ENCODE measurements at regions not wholly inside any gene's neighbourhood (a gene's known extent, or its start where the extent isn't known, plus 50 kb on each side); places are given as distances from the start of the nearest gene placed in this dataset.

DNA sequence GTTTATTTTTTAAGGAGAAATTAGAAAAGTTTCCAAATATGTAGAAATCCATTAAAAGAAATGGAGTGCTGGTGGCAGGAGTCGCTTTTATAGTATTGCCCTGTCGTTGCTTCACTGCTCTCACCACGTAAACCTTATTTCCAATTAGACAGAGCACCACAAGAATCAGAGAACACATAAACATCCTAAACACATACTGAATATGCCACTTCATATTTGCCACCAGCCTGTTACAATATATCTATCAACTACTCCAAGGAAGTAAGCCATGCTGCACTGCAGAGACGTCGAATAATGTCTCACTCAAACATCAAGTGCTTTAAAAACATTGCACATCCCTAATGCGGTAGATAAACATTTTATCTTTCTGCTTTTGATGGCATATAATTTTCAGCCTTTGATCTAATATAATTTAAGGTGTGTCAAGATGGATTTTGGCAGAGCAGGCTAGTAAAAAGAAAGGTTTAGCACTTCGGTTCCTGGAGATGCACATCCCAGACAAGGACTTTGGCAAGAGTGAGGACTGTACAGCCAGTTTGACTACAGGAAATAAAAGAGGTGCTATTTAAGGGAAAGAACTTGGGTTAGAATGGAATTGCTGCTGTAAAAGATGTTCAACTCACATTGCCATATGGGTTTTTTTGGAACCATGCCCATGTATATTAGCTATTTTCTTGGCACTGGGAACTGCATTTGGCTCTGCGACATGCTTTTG, 932.3 kb downstream of the EFNB2 start:
- TF ChIP-seq EP300 (IDR thresholded peaks at IDR 0.05; ENCODE audit: borderline replicate concordance) (no peak), TCF12 (IDR thresholded peaks at IDR 0.05; ENCODE audit: low read depth) (no peak), NFIC (IDR thresholded peaks at IDR 0.05) (no peak), MAX (IDR thresholded peaks at IDR 0.05) (no peak), YY1 (IDR thresholded peaks at IDR 0.05; ENCODE audit: low read depth) (no peak), TEAD4 (IDR thresholded peaks at IDR 0.05) (no peak), CEBPB (IDR thresholded peaks at IDR 0.05) (no peak), TAF1 (IDR thresholded peaks at IDR 0.05; ENCODE audit: low read depth) (no peak), ZBTB7A (IDR thresholded peaks at IDR 0.05; ENCODE audit: low read depth) (no peak), CREB1 (IDR thresholded peaks at IDR 0.05; ENCODE audit: low read depth) (no peak), FOXM1 (IDR thresholded peaks at IDR 0.05; ENCODE audit: borderline replicate concordance, low read depth) (no peak), RAD21 (IDR thresholded peaks at IDR 0.05; ENCODE audit: low read depth) (no peak), USF1 (IDR thresholded peaks at IDR 0.05) (no peak), EGR1 (IDR thresholded peaks at IDR 0.05) (no peak)
- TF ChIP-seq, protein P1, sequence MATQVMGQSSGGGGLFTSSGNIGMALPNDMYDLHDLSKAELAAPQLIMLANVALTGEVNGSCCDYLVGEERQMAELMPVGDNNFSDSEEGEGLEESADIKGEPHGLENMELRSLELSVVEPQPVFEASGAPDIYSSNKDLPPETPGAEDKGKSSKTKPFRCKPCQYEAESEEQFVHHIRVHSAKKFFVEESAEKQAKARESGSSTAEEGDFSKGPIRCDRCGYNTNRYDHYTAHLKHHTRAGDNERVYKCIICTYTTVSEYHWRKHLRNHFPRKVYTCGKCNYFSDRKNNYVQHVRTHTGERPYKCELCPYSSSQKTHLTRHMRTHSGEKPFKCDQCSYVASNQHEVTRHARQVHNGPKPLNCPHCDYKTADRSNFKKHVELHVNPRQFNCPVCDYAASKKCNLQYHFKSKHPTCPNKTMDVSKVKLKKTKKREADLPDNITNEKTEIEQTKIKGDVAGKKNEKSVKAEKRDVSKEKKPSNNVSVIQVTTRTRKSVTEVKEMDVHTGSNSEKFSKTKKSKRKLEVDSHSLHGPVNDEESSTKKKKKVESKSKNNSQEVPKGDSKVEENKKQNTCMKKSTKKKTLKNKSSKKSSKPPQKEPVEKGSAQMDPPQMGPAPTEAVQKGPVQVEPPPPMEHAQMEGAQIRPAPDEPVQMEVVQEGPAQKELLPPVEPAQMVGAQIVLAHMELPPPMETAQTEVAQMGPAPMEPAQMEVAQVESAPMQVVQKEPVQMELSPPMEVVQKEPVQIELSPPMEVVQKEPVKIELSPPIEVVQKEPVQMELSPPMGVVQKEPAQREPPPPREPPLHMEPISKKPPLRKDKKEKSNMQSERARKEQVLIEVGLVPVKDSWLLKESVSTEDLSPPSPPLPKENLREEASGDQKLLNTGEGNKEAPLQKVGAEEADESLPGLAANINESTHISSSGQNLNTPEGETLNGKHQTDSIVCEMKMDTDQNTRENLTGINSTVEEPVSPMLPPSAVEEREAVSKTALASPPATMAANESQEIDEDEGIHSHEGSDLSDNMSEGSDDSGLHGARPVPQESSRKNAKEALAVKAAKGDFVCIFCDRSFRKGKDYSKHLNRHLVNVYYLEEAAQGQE (IDR thresholded peaks at IDR 0.05; ENCODE audit: low read depth): no peak

DNA sequence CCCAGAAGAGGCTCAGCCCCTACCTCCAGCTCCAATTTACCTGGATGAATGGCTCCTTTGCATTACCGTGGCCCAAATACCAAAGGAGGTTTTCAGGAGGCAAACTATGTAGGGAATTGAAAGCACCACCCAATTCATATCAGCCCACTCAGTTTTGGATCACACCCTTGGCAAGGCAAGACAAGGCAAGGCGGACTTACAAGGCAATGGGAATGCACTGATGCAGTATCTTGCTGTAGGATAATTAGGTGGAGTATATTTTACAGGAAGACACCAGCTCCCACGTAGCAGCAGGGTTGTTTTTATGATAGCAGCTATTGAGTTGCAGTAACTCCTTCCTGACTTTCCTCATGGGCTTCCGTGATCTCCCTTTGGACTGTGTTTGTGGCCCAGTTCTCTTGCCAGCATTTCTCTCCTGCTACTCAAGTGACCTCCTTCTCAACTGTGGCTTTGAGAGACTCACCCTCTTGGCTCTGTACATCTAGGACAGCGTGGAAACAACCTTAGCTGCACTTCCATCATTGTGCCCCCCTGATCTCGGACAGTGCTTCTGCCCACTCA, 935.9 kb downstream of the EFNB2 start:
- TF ChIP-seq USF1 (IDR thresholded peaks at IDR 0.05) (no peak), FOXM1 (IDR thresholded peaks at IDR 0.05; ENCODE audit: borderline replicate concordance, low read depth) (no peak), ZBTB7A (IDR thresholded peaks at IDR 0.05; ENCODE audit: low read depth) (no peak), MAX (IDR thresholded peaks at IDR 0.05) (no peak), NFIC (IDR thresholded peaks at IDR 0.05) (no peak), YY1 (IDR thresholded peaks at IDR 0.05; ENCODE audit: low read depth) (no peak), RAD21 (IDR thresholded peaks at IDR 0.05; ENCODE audit: low read depth) (no peak), TEAD4 (IDR thresholded peaks at IDR 0.05) (no peak), EGR1 (IDR thresholded peaks at IDR 0.05) (no peak), TAF1 (IDR thresholded peaks at IDR 0.05; ENCODE audit: low read depth) (no peak)
- TF ChIP-seq, protein P1 (IDR thresholded peaks at IDR 0.05; ENCODE audit: low read depth): no peak

DNA sequence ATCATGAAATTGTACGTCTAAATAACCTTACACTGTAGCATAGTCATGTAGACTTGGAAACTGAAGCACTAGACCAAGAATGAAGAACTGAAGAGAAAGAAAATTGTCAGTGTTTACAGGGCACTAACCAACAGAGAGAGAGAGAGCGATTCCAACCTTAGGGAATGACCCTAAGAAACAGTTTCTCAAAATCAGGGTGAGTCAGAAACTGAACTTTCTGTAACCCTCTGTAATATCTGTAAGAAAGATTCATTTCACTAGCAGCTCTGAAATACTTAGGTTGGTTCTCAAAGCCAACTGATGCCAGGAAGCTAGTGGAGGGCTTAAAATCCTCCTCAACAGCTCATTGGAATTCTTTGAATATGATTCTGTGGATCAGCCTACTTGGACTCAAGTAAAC, 936.9 kb downstream of the EFNB2 start:
- TF ChIP-seq NFIC (IDR thresholded peaks at IDR 0.05) (no peak), CREB1 (IDR thresholded peaks at IDR 0.05; ENCODE audit: low read depth) (no peak), EP300 (IDR thresholded peaks at IDR 0.05; ENCODE audit: borderline replicate concordance) (no peak), TAF1 (IDR thresholded peaks at IDR 0.05; ENCODE audit: low read depth) (no peak), MAX (IDR thresholded peaks at IDR 0.05) (no peak), TCF12 (IDR thresholded peaks at IDR 0.05; ENCODE audit: low read depth) (no peak), RAD21 (IDR thresholded peaks at IDR 0.05; ENCODE audit: low read depth) (no peak)
- TF ChIP-seq, protein P1 (IDR thresholded peaks at IDR 0.05; ENCODE audit: low read depth): no peak

GRCh38 chr13:105597573-105597972, 937.9 kb downstream of the EFNB2 start:
- TF ChIP-seq EP300 (IDR thresholded peaks at IDR 0.05; ENCODE audit: borderline replicate concordance) (no peak), YY1 (IDR thresholded peaks at IDR 0.05; ENCODE audit: low read depth) (peak; percentile 57; the same call in 1 of the 2 replicates)
